Upper lobe of left lung (tissue), 4 donors: ENCODE measurements at regions not wholly inside any gene's neighbourhood (a gene's known extent, or its start where the extent isn't known, plus 50 kb on each side); places are given as distances from the start of the nearest gene placed in this dataset.

Experiments
- POLR2A ChIP-seq, 4 donors: fragments of 450-650 bp; IDR thresholded peaks; one replicate each; pipeline ENCODE4 v1.5.1; 2016 to 2017; ENCODE audit warnings: antibody characterized with exemption in 4 of 4, mild to moderate bottlenecking in 2 of 4
- TF ChIP-seq, protein P1 (sequence below), 6 experiments: fragments of 450-650 bp in 4 of 6; fragments of 200-600 bp in 2 of 6; sonication (generic) in 2 of 6; IDR thresholded peaks; one replicate each; pipeline ENCODE4 v1.5.1; 2016 to 2019; ENCODE audit warnings: antibody characterized with exemption in 6 of 6

DNA sequence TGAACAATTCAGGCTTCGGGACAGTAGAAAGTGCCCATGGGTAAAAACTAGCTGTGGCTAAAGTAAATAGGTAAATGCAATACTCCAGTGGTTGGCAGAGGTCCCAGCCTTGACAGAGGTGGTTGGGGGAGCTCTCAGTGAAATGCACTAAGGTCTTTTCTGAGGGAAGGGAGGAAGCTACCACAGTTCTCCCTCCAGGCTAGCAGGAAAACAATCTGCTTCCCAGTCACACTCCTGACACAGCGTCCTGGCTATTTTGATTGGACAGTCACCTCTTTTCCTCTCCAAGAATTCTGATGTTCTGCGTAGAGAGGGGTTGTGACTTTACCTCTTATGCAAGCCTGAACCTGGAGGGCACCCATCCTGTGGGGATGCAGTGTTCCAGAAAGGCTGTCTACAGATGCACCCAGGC is 128.7 kb downstream of the CYSLTR2 start:
- no peak for TF ChIP-seq POLR2A (IDR thresholded peaks at IDR 0.05)
- TF ChIP-seq, protein P1, sequence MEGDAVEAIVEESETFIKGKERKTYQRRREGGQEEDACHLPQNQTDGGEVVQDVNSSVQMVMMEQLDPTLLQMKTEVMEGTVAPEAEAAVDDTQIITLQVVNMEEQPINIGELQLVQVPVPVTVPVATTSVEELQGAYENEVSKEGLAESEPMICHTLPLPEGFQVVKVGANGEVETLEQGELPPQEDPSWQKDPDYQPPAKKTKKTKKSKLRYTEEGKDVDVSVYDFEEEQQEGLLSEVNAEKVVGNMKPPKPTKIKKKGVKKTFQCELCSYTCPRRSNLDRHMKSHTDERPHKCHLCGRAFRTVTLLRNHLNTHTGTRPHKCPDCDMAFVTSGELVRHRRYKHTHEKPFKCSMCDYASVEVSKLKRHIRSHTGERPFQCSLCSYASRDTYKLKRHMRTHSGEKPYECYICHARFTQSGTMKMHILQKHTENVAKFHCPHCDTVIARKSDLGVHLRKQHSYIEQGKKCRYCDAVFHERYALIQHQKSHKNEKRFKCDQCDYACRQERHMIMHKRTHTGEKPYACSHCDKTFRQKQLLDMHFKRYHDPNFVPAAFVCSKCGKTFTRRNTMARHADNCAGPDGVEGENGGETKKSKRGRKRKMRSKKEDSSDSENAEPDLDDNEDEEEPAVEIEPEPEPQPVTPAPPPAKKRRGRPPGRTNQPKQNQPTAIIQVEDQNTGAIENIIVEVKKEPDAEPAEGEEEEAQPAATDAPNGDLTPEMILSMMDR (IDR thresholded peaks at IDR 0.05): no peak
